RCC 7860 (cell line): ENCODE measurements at regions not wholly inside any gene's neighbourhood (a gene's known extent, or its start where the extent isn't known, plus 50 kb on each side); places are given as distances from the start of the nearest gene placed in this dataset.
"Not testable (repeated sequence)": the region's sequence is repeated elsewhere in the genome, so short reads cannot be mapped to it uniquely, and the experiment has no call there.

Source experiments
- DNase-seq: peaks from one replicate; pipeline ENCODE4 v3.0.0-alpha.2; 2015; ENCODE audit warnings: low spot score
- FAIRE-seq: peaks from 2 replicates; lab custom pipeline; 2012; peaks lifted over from hg19 to GRCh38; lab: Jason Lieb, UNC

DNA sequence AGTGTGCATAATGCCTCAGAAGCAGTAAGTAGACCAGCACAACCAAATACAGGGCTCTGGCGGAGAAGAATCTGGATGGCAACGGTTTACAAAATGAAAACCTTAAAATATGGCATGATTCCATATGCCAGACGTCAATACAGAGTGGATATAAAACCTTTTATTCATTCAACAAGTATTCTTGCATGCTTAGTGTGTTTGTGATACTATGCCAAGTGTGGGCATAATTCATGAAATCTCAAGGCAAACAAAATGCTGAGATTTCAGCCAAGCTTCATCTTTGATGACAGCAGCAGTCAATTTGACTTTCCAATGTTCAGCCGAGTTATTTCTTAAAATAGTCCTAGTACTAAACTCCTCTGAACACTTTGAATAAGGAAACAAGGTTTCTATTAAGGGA is 119.4 kb downstream of the CD24 start:
- FAIRE-seq: no peak

GRCh38 chr6:106849676-106850332 is 124.7 kb downstream of the CD24 start:
- no peak for DNase-seq
- no peak for FAIRE-seq

More for the DNA sequence above, 119.4 kb downstream of the CD24 start:
- DNase-seq: no peak

GRCh38 chr6:106849120-106849519 is 125.4 kb downstream of the CD24 start:
- DNase-seq: no peak
- no peak for FAIRE-seq

DNA sequence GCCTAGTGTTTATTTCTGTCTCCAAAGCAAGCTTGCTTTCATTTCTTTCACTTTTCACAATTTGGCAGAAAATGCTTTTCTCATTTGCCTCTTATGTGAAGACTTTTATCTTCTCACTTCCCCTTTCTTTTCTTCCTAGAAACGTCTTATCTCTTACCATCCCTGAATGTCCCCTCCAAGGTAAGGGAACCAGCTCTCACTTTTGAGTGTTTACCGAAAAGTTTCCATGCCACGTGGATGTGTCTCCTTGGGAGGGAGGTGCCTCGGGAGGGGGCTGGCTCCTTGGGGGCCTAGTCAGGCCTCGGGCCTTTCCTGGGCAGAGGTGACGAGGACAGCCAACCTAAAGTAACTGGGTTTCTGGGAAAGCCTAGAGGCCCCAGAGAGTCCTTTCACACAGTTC is 127.4 kb downstream of the CD24 start:
- DNase-seq: no peak
- no peak for FAIRE-seq

DNA sequence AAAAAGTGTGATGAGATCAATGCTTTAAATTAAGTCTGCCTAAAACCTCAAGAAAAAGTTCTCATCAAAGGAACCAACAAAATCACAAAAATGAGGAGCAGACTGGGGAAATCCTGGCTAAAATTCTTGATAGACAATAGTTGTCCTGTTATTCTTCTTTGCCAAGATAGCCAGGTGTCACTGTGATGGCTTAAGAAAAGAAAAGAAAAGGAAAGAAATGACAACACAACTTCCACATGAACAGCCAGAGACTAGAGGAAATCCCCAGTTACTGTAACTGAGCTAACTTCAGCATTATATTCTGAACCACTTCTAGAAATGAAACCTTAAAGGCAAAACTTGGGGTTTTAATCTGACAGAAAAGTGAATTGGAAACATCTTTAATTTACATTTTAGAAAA is 129.6 kb downstream of the CD24 start:
- FAIRE-seq (no peak), DNase-seq (no peak)

GRCh38 chr6:106832766-106833510 is 141.6 kb downstream of the CD24 start:
- FAIRE-seq (no peak), DNase-seq (no peak)

DNA sequence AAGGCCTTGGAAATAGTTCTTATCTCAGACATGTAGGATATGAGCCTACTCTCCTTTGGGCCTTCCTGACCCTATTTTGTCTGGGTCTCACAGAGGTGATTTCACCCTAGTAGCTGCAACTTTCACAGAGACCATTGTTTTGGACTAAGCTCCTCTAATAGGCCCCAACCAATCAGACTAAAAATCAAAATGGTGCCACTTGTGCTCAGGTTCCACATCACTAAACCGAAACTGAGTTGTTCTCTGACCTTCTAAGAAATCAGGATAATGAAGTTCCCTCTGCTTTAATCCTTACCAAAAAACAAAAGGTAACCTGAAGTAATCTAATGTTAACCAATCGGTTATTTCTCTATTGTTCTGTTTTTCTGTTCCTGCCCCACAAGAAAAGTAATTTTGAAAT is 143.6 kb downstream of the CD24 start:
- DNase-seq (no peak), FAIRE-seq (no peak)

DNA sequence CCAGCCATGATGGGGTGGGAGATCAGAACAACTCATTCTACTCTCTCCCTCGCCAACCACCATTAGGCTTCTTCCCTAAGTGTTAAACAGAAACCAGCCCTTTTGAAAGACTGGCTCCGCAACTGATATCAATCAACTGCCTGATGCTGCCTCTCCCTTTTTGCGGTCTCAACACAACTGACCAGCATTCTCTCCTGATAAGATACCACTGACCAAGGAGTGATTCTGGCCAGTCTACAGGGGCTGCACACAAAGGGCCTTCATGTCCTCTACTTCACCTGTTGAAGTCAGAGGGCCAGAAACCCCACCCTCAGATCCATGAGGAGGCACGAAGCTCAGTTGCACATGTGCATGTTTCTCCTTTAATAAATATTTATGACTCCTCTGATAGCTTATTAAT is 145.1 kb downstream of the CD24 start:
- DNase-seq (no peak), FAIRE-seq (no peak)

DNA sequence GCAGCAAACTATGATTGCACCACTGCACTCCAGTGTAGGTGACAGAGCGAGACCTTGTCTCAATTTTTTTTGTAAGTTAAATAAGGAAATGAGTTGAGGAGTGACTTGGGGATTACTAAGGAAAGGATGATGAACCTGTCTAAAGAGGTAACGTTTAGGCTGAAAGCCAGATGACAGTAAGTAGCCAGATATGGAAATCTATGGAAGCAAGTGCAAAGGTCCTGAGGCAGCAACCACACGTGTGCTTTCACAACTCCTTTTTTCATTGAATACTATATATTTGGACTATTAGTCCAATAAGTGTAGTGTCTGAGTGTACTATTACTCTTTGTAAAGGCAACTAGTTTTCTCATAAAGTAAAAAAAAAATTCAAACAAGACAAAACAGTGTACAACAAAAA is 147.4 kb downstream of the CD24 start:
- DNase-seq (no peak), FAIRE-seq (no peak)

DNA sequence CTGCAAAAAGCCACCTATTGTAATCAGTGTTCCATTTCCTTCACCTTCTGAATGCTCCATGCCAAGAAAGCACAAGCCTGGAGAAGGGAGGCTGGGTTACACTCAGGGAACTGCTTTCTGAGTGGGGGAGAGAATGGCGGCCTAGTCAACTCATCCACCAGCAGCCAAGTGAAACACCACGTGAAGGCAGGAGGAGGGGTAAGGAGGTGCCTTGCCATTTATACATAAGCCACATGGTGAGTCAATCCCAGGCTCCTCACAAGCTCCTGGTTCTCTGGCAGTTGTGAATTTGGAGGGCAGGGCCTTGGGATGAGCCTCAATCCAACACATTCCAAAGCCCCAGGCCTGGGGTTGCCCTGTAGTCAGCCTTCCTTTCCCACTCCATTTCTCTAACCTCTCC is 149.4 kb downstream of the CD24 start:
- FAIRE-seq (peak; percentile 92), DNase-seq (peak; percentile 86)

DNA sequence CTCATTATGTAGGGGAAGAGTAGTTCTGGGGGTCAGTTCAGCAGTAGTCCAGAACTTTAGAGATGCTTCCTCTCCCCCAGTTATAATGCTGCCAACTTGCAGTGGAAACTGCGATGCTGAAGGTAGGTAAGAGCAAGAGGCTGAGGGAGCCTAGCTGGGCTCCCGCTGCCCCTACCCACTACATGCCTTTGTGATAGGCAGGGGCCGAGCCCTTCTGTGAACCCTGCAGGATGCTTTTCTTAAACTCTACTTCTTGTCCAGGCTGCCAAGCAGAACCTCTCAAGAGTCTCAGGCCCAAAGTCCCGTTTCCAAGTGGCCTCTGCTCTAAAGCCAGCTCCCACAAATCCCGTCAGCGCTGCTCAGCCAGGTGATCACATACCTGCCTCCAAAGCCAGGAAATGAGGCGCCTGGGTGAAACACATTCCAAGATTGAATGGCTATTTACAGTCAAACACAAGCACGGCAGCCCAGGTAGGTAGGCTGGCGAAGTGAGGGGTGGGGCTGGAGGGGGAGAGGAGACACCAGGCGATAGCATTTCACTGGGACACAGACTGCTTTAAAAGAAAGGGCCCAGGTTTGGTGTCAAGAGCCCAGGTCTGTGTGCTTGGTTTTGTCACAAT is 150.7 kb downstream of the CD24 start:
- DNase-seq (no peak), FAIRE-seq (no peak)

- FAIRE-seq (no peak), DNase-seq (no peak)
These were observed 151.5 kb downstream of the CD24 start for GRCh38 chr6:106823058-106823457.

- FAIRE-seq (peak; percentile 99), DNase-seq (peak; percentile 98)
These were observed 154.1 kb downstream of the CD24 start for GRCh38 chr6:106820412-106820852.

- FAIRE-seq (no peak), DNase-seq (no peak)
These were observed 163.3 kb downstream of the CD24 start for GRCh38 chr6:106811088-106811686.

GRCh38 chr6:106808758-106809157 is 165.8 kb downstream of the CD24 start:
- FAIRE-seq (no peak), DNase-seq (no peak)

DNA sequence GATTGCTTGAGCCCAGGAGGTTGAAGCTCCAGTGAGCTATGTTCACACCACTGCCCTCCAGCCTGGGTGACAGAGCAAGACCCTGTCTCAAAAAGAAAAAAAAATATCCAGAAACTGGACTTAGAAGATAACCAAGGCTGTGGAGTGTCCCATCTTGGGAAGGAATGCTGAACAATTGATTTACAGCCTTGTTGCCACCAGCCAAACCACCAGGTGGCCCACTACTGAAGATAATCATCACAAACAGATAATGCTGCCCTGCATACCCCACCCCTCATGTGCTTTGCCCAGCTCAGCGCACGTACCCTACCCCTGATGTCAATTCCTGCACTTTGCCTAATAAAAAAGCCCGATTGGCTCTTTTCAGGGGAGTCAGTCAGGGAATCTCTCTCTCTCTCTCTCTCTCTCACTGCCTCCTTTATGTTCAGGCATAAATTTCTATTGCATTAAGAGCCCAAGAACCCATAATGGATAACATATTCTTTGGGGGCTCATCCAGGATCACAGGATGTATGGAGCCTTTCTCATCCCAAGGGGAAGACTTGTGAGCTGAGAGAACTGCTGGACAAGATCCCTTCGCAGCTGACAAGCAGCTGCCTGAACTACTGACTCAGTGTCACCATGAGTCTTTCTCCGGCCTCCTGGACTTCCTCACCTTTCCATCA is 166.4 kb downstream of the CD24 start:
- no peak for DNase-seq
- no peak for FAIRE-seq

DNA sequence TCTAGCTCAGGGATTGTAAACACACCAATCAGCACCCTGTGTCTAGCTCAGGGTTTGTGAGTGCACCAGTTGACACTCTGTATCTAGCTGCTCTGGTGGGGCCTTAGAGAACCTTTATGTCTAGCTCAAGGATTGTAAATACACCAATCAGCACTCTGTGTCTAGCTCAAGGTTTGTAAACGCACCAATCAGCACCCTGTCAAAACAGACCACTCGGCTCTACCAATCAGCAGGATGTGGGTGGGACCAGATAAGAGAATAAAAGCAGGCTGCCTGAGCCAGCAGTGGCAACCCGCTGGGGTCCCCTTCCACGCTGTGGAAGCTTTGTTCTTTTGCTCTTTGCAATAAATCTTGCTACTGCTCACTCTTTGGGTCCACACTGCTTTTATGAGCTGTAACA is 168.3 kb downstream of the CD24 start:
- FAIRE-seq, DNase-seq: not testable (repeated sequence)

- FAIRE-seq: no peak
These were observed 168.8 kb downstream of the CD24 start for GRCh38 chr6:106805771-106806170.

DNA sequence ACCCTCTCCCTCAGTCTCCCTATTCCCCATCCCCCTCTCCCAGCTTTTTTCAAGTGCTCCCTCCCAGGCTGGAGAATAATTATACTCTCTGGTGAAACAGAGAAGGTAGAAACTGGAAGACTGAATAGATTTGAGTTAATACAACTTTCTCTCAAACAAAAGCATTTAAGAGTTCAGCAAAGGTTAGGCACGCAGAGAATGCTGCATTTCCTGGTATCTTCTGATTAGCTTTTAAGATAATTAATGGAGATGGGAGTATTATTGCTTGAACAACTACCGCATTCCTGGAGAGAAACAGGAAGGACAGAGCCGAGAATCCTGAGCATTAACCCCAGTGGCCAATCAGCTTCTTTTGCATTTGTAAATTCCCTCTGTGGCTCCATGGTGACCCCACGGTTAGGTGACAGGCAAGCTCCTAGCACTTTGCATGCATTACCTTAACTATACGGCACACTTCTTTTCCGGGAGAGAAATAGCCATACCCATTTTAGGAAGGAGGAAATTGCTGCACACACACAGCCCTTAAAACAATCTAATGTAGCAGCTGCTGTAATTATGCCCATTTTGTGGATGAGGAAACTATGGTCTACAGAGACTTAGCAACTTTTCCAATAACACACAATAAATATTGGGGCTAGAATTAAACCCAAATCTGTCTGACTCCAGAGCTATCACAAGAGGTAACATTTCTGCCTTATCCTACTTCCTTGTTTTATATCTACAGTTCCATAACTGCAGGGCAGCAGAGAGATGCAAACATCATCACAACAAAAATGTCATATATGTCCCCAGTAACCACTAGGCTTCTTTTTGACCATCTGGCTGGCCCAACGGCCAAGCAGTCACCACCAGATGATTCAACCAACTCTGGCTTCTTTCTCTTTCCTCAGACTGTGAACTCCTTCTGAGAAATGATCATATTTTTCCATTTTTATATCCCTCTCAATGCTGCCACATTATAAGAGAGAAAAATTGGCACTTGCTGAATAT is 169.9 kb downstream of the CD24 start:
- DNase-seq: no peak

More at GRCh38 chr6:106805771-106806170, 168.8 kb downstream of the CD24 start:
- no peak for DNase-seq

GRCh38 chr6:106803188-106803587 is 171.3 kb downstream of the CD24 start:
- no peak for FAIRE-seq
- no peak for DNase-seq

More for the DNA sequence above, 169.9 kb downstream of the CD24 start:
- FAIRE-seq: no peak
